ENCODE measurements at regions not wholly inside any gene's neighbourhood (a gene's known extent, or its start where the extent isn't known, plus 50 kb on each side); places are given as distances from the start of the nearest gene placed in this dataset.

DNA sequence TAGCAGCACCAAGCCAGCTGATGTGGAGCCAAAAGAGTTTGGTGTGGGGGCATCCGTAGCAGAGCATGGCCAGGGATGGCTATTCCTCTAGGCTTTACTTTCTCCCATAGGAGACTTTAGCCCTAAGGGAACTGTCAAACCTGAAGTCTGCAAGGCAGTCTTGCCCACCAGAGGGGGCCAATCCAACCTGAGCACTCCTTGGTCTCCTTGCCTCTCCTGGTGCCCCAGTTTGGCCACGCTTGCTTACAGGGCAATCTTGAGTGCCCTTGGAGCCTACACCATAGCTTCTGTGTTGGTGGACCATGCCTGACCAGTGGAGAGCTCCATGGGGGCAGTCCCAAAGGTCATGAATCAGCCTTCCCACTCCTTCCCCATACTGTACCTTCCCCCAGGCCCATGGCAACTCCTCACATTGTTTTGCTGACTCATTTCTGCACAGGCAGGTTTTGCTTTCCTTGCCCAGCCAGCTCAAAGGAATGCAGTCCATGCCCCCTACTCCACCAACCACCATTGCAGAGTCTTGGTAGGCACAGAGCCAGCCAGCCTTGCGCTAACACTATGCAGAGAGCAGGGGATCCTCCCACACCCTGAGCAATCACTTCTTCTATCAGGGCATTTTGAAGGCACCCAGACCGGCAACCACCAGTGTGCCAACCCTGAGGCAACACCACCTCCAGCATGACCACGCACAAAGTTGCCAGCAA lies 1421.2 kb upstream of the RAG2 start:
- Histone ChIP-seq H4K91ac (ENCODE audit: insufficient read length, low read depth, low read length) (no peak overlapping the region), H3K18ac (ENCODE audit: insufficient read length, low read depth, low read length) (no peak overlapping the region), H4K20me1 (ENCODE audit: control insufficient read depth, insufficient read depth, insufficient read length) (no peaks in the 10 kb centered on the region), H2BK12ac (ENCODE audit: insufficient read length, low read depth, low read length) (no peak overlapping the region), H3K79me2 (ENCODE audit: insufficient read depth, low read length) (no peaks in the 10 kb centered on the region), H3K23me2 (ENCODE audit: insufficient read length, low read depth, low read length, poor library complexity, severe bottlenecking) (no peaks in the 10 kb centered on the region), H3T11ph (ENCODE audit: low read length) (no peak overlapping the region), H4K8ac (replicated peaks; ENCODE audit: insufficient read length, low read depth, low read length) (no peak overlapping the region), H3K4me1 (ENCODE audit: insufficient read depth, low read length) (no peaks in the 10 kb centered on the region), H3K23ac (ENCODE audit: insufficient read length, low read depth, low read length) (no peak overlapping the region), H2BK20ac (ENCODE audit: low read depth, low read length, poor library complexity, severe bottlenecking) (no peak overlapping the region), H3K4ac (ENCODE audit: low read depth, low read length) (no peak overlapping the region), H3K56ac (ENCODE audit: insufficient read length, low read depth, low read length) (no peak overlapping the region), H2BK5ac (ENCODE audit: insufficient read length, low read length) (no peak overlapping the region), H3K79me1 (ENCODE audit: insufficient read depth, low read depth, low read length, poor library complexity, severe bottlenecking) (no peaks in the 10 kb centered on the region), H3K14ac (ENCODE audit: insufficient read depth, low read length) (no peak overlapping the region), H2BK120ac (ENCODE audit: low read depth, low read length, poor library complexity, severe bottlenecking) (no peak overlapping the region), H3K27ac (ENCODE audit: insufficient read length, low read depth, low read length) (no peak overlapping the region), H3K4me2 (ENCODE audit: insufficient read depth, insufficient read length, low read length) (no peak overlapping the region), H2AK5ac (ENCODE audit: insufficient read length, low read length) (no peak overlapping the region), H2AFZ (ENCODE audit: low read length) (no peak overlapping the region), H3K9ac (ENCODE audit: extremely low read depth, insufficient read length, low read length) (no peak overlapping the region), H3K27me3 (ENCODE audit: insufficient read depth, low read length) (no peaks in the 10 kb centered on the region), H2BK15ac (ENCODE audit: low read depth, low read length) (no peak overlapping the region), H4K5ac (ENCODE audit: insufficient read length, low read depth, low read length) (no peak overlapping the region), H3K9me3 (ENCODE audit: control insufficient read depth, low read depth, low read length) (no peaks in the 10 kb centered on the region)
- DNase-seq: peak; percentile 63
- WGBS (ENCODE audit: extremely low coverage, insufficient read length, low lambda C conversion rate): no CpG with 5 or more reads among the region's 5 CpGs
- Mint-ChIP-seq H3K27me3 (ENCODE audit: low read depth) (no peaks in the 10 kb centered on the region), H3K4me1 (no peaks in the 10 kb centered on the region), H3K4me3 (no peak overlapping the region), H3K36me3 (ENCODE audit: insufficient read depth in 1 of 3, low read depth in 3 of 3) (peaks cover 0 to 40% (median 6%) of the 10 kb centered on the region in 3 experiments; a peak in 6 of 7 replicates), H3K27ac (no peak overlapping the region), H3K9me3 (peaks cover 14 to 30% of the 10 kb centered on the region in 2 experiments)
- TF ChIP-seq, protein P1, sequence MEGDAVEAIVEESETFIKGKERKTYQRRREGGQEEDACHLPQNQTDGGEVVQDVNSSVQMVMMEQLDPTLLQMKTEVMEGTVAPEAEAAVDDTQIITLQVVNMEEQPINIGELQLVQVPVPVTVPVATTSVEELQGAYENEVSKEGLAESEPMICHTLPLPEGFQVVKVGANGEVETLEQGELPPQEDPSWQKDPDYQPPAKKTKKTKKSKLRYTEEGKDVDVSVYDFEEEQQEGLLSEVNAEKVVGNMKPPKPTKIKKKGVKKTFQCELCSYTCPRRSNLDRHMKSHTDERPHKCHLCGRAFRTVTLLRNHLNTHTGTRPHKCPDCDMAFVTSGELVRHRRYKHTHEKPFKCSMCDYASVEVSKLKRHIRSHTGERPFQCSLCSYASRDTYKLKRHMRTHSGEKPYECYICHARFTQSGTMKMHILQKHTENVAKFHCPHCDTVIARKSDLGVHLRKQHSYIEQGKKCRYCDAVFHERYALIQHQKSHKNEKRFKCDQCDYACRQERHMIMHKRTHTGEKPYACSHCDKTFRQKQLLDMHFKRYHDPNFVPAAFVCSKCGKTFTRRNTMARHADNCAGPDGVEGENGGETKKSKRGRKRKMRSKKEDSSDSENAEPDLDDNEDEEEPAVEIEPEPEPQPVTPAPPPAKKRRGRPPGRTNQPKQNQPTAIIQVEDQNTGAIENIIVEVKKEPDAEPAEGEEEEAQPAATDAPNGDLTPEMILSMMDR (conservative IDR thresholded peaks at IDR 0.05): peak; percentile 59; the same call in 2 of the 3 replicates
